ENCODE measurements at regions not wholly inside any gene's neighbourhood (a gene's known extent, or its start where the extent isn't known, plus 50 kb on each side); places are given as distances from the start of the nearest gene placed in this dataset.

DNA sequence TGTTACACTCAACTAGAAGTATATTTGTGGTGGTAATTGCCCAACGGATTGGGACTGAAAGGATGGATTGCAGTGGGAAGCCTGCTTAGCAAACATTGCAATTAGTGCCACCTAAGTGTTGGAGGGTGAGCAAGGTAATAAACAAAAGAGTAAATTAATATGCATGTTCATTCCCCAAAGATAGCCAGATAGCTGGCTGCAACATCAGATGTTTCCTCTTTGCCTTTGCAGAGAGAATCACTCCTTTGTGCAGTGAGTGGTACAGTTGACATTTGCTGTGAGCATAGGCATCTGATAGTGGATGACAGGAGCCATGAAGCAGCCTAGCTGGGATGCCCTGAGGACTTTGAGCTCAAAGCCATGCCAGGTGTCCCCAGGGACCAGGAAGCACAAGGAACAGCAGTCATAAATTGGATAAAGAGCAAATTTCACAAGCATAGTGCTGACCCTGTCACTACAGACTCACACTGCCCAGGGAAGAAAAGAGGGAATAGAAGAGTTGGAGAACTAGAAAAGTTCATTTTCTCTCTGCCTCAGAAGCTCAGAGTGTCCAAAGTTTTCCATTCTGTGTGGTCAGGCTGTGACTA, 336.1 kb upstream of the SLC30A5 start:
- no peak for DNase-seq

- DNase-seq, result no peak
Measured at GRCh38 chr5:68759593-68759992, 334.2 kb upstream of the SLC30A5 start.

DNA sequence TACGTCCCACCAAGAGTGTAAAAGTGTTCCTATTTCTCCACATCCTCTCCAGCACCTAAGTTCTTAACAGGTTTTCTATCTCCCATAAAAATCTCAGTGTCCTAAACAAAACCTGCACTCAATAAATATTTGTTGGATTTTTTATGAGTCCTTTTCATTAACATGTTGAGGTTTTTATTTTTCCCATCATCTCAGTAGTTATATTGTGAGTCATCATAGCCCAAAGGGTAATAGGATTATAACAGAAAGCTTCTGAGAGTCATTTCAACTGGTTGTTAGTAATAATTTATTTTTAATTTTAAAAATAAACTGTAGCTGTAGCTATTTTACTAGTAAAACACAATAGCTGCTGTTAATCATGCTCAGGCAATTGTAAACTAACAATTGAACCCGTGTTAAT, 331.6 kb upstream of the SLC30A5 start:
- DNase-seq, result no peak

DNA sequence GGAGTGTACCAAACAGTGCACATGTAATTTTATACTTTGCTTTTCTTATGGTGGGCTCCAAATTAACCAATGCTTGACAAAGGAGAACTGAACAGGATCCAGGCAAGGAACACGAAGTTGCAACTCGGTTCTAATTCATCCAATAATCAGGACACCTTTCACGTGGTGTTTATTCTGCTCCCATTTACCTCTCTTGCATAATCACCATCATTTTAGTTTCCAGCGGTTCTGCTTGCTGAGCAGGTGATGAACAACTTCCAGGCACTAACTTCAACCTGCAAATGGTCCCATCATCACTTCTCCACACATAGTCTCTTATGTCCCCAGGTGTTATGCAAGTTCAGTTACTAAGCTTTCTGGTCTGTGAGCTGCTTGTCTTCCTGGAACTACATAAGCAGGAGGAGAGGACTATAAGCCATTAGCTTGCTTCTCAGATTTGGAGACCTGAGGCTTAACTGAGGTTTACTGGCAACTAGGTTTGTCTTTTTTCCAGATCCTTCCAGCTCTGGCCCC, 326.8 kb upstream of the SLC30A5 start:
- DNase-seq, result no peak

DNA sequence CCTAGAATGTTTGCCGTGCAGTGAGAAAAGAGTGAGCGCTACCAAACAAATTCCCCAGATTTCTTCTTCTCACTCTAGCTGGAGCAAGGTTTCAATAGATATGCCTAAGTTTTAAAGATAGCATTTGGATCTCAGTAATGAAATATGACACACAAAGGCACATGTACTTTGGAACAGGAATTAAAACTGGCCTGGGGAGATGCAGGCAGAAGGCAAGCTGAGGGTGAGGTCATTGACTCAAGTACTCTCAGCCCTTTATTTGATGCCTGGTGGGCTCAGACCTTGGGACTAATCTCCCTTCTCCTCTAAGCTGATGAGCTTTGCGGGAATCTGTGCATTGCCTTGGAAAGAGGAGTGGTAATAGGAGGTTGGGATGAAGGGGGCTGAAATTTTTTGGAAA, 323.3 kb upstream of the SLC30A5 start:
- DNase-seq, result no peak

DNA sequence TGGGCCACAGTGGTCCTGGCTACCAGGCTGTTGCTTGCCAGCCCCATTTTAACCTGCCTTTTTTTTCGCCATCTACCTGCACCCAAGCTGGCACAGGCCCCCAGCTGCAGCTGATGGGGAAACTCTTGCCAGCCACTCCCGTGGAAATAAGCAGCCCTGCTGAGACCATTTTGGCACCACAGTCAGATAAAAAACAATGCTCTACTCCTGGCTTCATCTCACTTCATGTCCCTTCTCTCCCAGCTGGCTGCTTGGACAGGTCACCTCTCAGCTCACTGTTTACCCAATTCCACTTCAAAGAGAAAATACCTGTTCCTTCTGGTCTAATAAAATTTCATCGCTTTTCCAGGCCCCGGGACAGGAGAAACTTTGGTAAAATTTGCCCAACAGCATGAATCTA, 322.6 kb upstream of the SLC30A5 start:
- no peak for DNase-seq

DNA sequence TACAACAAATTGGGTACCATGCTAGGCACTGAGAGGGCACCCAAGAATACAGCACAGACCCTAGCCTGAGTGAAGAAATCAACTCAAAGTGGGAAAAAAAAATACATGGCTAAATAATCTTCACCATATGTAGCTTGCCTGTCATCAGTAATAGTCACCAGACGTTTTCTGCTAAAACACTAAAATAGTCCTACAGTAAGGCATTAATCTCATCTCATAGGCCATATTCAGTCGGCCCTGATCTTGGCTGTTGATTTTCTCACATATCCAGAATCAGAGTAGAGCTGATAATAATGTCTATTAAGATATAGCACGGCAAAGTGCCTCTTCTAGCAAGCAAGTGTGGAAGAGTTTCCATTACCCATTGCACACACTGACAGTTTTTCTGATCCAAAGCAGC, 322.1 kb upstream of the SLC30A5 start:
- DNase-seq, result no peak

GRCh38 chr5:68776381-68776780, 317.4 kb upstream of the SLC30A5 start:
- DNase-seq, result no peak

DNA sequence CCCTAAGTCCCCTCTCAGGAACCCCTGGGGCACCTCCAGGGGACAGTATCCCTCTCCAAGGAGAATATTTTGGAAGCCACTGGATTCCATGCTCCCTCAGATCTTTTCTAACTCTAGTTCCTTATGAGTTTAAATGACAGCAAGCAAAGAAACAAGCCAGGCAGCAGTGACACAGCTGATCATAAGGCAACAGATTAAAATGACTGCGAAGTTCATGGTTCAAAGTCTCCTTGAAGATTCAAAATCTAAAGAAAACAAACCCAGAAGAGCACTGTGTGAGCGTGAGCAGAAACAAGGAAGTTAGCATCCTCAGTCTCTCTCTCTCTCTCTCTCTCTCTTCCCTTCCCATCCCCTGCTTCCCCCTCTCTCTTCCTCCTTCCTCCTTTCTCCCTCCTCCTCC, 316.7 kb upstream of the SLC30A5 start:
- no peak for DNase-seq

GRCh38 chr5:68778484-68778883, 315.3 kb upstream of the SLC30A5 start:
- no peak for DNase-seq

DNA sequence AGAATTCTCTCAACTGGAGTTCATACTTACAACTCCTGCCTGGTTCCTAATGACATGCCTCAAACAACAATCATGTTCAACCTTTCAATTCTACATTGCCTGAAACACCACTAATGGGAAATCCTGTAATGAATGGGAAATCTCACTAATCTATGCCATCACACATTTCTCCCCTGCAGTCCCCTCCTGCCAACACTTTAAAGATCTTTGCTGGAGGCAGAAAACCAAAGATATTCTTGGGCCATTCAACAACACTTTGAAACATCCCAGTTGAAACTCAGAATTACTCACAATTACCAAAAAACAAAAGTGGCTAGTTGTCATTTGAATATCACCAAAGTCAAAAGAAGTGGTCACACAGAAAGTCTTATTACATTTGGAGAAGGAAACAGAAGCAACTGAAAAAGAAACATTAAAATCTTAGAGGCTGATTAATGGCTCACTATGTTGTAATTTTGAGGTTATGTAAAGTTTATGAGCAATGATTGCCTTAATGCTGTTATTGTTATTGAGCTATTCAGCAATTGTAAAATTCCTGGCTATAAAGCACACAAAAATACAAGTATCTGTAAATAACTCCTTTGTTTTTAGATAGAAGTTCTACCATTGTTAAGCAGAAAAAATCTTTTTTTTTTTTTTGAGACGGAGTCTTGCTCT, 313.4 kb upstream of the SLC30A5 start:
- no peak for DNase-seq

GRCh38 chr5:68793074-68793473, 300.7 kb upstream of the SLC30A5 start:
- DNase-seq, result no peak

DNA sequence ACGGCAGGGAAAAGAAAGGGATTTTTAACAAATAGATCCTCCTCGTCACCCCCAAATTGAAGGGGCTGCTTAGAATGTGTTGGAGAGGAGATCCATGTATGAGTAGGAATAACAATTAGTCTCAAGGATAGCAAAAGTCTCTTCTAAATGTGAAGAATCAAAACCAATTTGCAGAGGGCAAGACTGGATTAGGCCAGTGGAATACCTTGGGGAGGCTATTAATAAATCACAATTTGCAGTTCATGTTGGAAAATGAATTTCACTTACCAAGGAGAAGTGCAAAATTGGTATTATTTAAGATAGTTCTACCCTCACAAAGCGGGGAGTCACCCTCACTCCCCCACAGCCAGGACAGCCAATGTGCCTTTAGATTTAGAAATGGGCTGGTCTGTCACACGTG, 299.8 kb upstream of the SLC30A5 start:
- no peak for DNase-seq

DNA sequence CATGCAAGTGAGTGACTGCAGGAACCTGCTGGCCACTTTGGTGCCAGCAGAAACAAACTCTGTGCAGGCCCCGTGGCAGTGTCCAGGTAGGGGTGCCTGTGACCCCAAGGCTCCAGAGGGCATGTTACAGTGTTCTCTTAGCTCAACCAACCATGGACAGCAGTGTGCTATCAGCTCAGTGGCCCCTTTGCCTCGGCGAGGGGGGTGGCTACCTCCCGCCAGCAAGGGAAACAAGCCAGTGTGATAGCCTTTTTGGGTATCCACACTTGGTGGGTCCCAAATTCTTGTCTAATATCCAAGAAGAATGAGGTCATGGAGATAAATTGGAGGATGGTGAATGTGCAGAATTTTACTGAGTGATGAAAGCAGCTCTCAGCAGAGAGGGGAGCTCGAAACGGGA, 298.6 kb upstream of the SLC30A5 start:
- DNase-seq, result no peak

DNA sequence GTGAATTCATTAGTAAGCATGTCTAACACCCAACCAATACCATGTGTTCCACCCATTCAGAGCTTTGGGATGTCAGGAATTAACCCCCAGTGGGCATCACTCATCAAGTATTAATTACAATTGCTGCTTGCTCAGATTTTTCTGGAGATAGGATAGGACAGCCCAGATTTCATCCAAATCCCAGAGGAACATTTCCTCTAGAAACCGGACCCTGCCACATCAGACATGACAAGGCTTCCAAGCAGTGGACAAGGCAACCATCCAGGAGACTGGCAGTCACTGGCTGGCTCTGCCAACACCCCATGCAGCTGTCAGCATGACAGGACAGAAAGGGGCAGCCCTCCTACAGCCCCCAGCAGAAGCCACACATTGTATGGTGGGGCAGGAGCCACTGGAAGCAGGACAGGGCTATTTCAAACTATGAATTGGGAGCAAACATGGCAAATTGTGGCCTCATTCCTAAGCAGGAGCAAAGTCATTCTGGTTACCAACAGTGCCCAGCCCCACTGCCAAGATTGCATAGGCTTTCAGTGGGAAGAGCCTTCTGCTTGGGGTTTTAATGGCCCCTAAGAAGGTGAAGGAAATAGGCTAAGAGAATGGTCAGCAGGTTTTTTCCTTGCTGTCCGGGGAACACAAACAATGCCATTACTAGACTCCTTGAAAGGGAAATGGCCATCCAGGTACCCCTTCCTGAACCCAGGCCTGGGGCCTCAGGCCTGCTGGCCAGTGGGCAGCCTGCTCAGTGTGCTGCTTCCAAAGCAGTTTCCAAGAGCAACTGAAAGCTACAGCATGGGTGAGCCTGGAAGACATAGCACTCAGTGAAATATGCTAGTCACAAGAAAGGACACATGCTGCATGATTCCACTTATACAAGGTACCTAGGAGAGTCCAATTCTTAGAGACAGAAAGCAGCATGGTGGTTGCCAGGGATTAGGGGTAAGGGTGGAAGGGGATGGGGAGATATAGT, 294.7 kb upstream of the SLC30A5 start:
- DNase-seq, result no peak

DNA sequence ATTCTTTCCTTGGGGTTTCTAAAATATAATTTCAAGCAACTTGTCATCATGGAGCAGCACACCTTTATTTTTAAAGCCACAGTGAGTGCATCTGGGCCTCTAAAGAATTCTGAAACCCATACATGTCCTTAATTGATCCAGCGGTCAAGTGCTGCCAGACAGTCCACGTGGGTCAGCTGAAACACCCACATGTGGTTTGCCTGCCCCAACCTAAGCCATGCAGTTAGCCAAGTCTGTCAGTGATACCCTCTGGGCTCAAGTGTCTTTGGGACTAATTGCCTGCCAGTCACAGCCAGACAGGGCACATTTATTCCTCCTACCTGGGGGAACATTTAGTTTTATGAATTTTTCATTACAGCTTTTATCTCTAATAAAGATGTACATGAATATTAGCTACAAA, 291.4 kb upstream of the SLC30A5 start:
- no peak for DNase-seq

DNA sequence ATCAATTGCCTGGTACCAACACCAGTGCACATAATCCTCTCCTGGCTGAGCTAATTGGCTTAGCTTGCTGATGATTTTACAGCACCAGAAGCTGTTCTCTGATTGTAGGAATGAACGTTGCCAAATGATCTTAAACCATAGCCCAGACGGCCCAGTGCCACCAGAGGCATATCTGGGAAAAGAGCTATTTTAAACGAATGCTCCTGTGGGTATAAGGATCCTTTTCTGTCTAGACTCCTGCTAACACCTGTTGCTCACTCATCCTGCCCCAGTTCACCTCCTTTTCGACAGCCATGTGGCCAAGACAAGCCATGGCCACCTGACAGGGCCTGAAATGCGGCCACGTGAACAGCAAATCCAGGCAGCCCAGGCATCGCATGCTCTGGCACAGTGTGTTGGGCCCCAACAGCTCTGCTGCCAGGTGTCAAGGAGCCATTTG, 289.9 kb upstream of the SLC30A5 start:
- DNase-seq, result no peak

- DNase-seq, result no peak
Measured at GRCh38 chr5:68804343-68804742, 289.5 kb upstream of the SLC30A5 start.

DNA sequence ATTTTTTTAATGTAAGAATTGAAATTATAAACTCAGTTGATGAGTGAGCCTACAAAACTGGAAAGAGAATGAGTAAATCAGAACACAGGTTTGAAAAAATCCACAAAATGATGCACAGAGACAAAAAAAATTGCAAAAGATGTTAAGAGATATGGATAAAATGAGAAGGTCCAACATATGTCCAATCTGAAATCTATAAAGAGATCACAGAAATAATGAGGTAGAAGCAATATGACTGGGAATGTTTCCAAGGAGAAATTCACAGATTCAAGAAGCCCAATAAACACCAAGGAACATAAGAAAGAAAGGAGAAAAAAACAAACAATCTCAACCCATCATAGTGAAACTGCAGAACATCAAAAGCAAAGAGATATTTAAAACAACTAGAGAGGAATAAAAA, 288.4 kb upstream of the SLC30A5 start:
- no peak for DNase-seq

- no peak for DNase-seq
Measured at GRCh38 chr5:68817632-68818031, 276.2 kb upstream of the SLC30A5 start.

GRCh38 chr5:68818057-68818695, 275.6 kb upstream of the SLC30A5 start:
- no peak for DNase-seq

DNA sequence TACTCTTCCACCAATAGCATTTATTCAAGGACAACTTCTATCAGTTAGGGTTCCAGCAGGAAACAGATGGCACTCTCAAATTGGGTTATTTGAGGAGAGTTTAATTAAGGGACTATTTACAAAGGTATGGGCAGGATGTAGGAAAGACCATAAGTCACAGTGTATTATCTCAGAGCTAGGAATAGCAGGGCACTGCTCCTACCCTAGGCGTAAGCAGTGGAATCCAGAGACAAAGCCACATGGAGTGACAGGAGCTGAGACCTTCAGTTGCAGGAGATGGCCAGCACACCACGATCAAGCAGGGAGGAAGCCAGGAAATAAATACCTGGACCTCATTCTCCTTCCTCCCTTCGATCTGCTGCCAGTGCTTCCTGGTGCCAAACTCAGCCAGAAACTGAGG, 274.9 kb upstream of the SLC30A5 start:
- no peak for DNase-seq

DNA sequence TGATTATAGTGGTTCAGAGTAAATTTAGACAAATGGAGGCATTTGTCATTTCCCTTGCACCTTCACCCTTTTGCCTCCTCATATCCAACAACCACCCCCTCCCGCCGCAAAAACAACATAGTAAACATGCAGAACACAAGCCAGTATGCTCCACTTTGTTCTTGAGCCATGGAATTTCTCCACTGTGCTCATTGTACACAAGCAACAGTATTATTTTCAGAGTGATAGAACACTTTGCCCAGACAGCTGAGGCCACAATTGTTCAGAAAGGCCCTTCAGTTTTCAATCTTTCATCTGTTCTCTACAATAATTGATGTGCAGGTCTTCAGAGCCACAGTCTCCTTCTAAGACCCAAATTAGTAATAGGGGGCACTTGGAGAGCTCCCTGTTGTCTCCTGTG, 272.8 kb upstream of the SLC30A5 start:
- no peak for DNase-seq
